ENCODE measurements at regions not wholly inside any gene's neighbourhood (a gene's known extent, or its start where the extent isn't known, plus 50 kb on each side); places are given as distances from the start of the nearest gene placed in this dataset.

- no peak overlapping the region for H3K4me3 Mint-ChIP-seq
- H3K27ac Mint-ChIP-seq, result no peak overlapping the region
- H3K4me1 Mint-ChIP-seq, result peaks cover 11% of the 10 kb centered on the region
- H3K36me3 Mint-ChIP-seq, result no peaks in the 10 kb centered on the region
- ChIA-PET CTCF (interaction anchor here (1.0 kb wide), 1 partner anchor 244 kb away, joined by 3 read pairs; no protein-coding TSS in a partner anchor), POLR2A (no interaction called here)
- H3K27me3 Mint-ChIP-seq (ENCODE audit: low read depth), result no peaks in the 10 kb centered on the region
- no peak for DNase-seq (ENCODE audit: low spot score)
- no peak for ATAC-seq
- peaks cover 6% of the 10 kb centered on the region for H3K9me3 Mint-ChIP-seq
- no peak for TF ChIP-seq PREB (CRISPR knock-in tag; IDR thresholded peaks at IDR 0.05; ENCODE audit: borderline replicate concordance)
- no peak for TF ChIP-seq SOX15 (CRISPR knock-in tag; IDR thresholded peaks at IDR 0.05)
- no peak for TF ChIP-seq ARID4B (CRISPR knock-in tag; IDR thresholded peaks at IDR 0.05; ENCODE audit: borderline replicate concordance)
- no peak for TF ChIP-seq ZNF416 (CRISPR knock-in tag; IDR thresholded peaks at IDR 0.05)
- no peak for TF ChIP-seq MLX (CRISPR knock-in tag; IDR thresholded peaks at IDR 0.05)
- no peak for TF ChIP-seq SP1 (CRISPR knock-in tag; conservative IDR thresholded peaks at IDR 0.05)
- no peak for TF ChIP-seq GTF2I (CRISPR knock-in tag; conservative IDR thresholded peaks at IDR 0.05)
- no peak for TF ChIP-seq ZNF423 (CRISPR knock-in tag; IDR thresholded peaks at IDR 0.05)
- no peak for TF ChIP-seq HMGA2 (CRISPR knock-in tag; IDR thresholded peaks at IDR 0.05)
- no peak for TF ChIP-seq FOXP1 (CRISPR knock-in tag; IDR thresholded peaks at IDR 0.05; ENCODE audit: borderline replicate concordance)
- no peak for TF ChIP-seq ERG (CRISPR knock-in tag; IDR thresholded peaks at IDR 0.05)
- no peak for TF ChIP-seq ZBTB43 (CRISPR knock-in tag; IDR thresholded peaks at IDR 0.05)
- no peak for TF ChIP-seq ZNF671 (CRISPR knock-in tag; IDR thresholded peaks at IDR 0.05)
- no peak for TF ChIP-seq TP53 (CRISPR knock-in tag; IDR thresholded peaks at IDR 0.05)
- TF ChIP-seq NR2C2 (CRISPR knock-in tag; IDR thresholded peaks at IDR 0.05), result no peak
- TF ChIP-seq NR1H2 (CRISPR knock-in tag; IDR thresholded peaks at IDR 0.05), result no peak
- no peak for TF ChIP-seq AR (CRISPR knock-in tag; IDR thresholded peaks at IDR 0.05)
- no peak for TF ChIP-seq EMX1 (CRISPR knock-in tag; IDR thresholded peaks at IDR 0.05)
- TF ChIP-seq ZSCAN18 (CRISPR knock-in tag; IDR thresholded peaks at IDR 0.05), result no peak
These were observed 140.0 kb upstream of the FHL2 start for GRCh38 chr2:105538840-105539239.

Data from WTC11 (cell line).